ENCODE measurements at regions not wholly inside any gene's neighbourhood (a gene's known extent, or its start where the extent isn't known, plus 50 kb on each side); places are given as distances from the start of the nearest gene placed in this dataset.
"Not testable (repeated sequence)": the region's sequence is repeated elsewhere in the genome, so short reads cannot be mapped to it uniquely, and the experiment has no call there.

- TF ChIP-seq CTCF (IDR thresholded peaks at IDR 0.05); EZH2 (IDR thresholded peaks at IDR 0.05; ENCODE audit: borderline replicate concordance, insufficient read depth, low read depth, low read length, poor library complexity, severe bottlenecking): not testable (repeated sequence)
Measured at GRCh38 chr2:111602259-111602658, 281.7 kb downstream of the ANAPC1 start.
